ENCODE measurements at regions not wholly inside any gene's neighbourhood (a gene's known extent, or its start where the extent isn't known, plus 50 kb on each side); places are given as distances from the start of the nearest gene placed in this dataset.

DNA sequence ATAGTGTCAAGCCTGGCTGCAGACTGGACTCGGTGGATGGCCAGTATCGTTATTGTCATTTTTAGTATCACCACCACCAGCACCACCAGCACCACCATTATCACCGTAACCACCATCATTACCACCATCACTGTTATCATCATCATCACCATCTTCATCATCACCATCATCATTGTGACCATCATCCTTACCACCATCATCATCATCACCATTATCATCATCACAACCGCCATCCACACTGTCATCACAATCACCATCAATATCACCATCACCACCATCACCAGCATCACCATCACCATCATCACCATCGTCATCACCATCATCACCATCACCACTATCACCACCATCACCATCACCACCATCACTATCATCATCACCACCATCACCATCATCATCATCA, 65.6 kb downstream of the FOXL3 start:
- intact Hi-C loops (cut with micrococcal nuclease) = no loop called here

DNA sequence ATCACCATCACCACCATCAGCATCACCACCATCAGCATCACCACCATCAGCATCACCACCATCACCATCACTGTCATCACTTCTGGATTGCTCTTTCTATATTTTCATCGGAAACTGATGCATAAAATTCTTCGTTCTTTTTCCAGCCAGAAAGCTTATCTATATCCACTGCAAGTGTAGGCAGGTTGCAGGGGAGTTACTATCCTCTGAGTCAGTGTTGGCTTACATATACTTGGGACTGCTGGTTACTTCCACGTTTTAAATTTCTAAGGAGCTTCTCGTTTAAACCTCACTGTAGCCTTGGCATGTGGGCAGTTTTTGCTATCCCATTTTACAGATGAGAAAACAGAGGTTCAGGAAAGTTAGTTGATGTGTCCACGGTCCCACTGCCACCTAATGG, 66.1 kb downstream of the FOXL3 start:
- Histone ChIP-seq H3K27me3 (ENCODE audit: low read depth) (peaks cover 80% of the 10 kb centered on the region), H3K4me3 (no peak overlapping the region), H3K9me3 (replicated peaks) (peaks cover 8% of the 10 kb centered on the region), H3K36me3 (no peaks in the 10 kb centered on the region), H3K27ac (replicated peaks) (no peak overlapping the region), H3K4me1 (peaks cover 5% of the 10 kb centered on the region)
- intact Hi-C loops (cut with micrococcal nuclease) = no loop called here
- TF ChIP-seq, protein P1, sequence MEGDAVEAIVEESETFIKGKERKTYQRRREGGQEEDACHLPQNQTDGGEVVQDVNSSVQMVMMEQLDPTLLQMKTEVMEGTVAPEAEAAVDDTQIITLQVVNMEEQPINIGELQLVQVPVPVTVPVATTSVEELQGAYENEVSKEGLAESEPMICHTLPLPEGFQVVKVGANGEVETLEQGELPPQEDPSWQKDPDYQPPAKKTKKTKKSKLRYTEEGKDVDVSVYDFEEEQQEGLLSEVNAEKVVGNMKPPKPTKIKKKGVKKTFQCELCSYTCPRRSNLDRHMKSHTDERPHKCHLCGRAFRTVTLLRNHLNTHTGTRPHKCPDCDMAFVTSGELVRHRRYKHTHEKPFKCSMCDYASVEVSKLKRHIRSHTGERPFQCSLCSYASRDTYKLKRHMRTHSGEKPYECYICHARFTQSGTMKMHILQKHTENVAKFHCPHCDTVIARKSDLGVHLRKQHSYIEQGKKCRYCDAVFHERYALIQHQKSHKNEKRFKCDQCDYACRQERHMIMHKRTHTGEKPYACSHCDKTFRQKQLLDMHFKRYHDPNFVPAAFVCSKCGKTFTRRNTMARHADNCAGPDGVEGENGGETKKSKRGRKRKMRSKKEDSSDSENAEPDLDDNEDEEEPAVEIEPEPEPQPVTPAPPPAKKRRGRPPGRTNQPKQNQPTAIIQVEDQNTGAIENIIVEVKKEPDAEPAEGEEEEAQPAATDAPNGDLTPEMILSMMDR (IDR thresholded peaks at IDR 0.05; ENCODE audit: borderline replicate concordance) = no peak
- DNase-seq = no peak

More for the DNA sequence above, 65.6 kb downstream of the FOXL3 start:
- Histone ChIP-seq H3K4me3 (no peak overlapping the region), H3K36me3 (no peaks in the 10 kb centered on the region), H3K27me3 (ENCODE audit: low read depth) (peaks cover 75% of the 10 kb centered on the region), H3K9me3 (replicated peaks) (peaks cover 8% of the 10 kb centered on the region), H3K4me1 (peaks cover 5% of the 10 kb centered on the region), H3K27ac (replicated peaks) (no peak overlapping the region)
- TF ChIP-seq, protein P1 (IDR thresholded peaks at IDR 0.05; ENCODE audit: borderline replicate concordance) = no peak
- DNase-seq = no peak

DNA sequence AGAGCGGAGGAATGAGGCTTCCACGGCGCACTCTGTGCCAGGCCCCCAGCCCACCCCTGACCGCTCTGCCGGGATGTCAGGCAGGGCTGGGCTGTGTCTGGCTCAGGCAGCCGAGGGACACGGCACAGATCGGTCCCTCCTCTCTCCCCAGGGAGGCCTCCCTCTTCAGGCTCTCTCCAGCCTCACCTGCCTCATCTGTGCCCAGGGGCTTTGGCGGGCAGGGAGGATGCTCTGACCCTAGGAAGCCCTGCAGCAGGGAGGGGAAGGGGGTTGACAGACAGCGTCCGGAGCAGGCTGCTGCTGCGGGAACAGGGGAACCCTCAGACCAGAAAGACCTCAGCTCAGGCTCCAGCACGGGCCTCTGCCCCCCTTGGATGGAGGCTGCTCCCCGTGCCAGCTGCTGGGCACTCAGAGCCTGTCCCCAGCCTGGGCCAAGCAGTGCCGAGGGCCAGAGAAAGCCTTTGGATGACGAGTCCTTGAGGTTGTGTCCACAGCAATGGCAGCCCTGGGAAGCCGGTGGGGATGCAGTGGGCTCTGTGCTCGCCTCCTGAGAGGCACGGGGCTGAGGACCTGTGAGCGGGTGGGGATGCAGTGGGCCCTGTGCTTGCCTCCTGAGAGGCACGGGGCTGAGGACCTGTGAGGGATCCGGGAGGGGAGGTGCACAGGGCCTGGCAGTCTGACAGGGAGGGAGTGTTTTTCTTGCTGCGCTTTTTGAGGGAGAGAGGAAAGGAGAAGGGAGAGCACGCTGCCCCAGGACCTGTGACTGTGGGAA, 66.9 kb downstream of the FOXL3 start:
- intact Hi-C loops (cut with micrococcal nuclease) = no loop called here
- TF ChIP-seq, protein P1 (IDR thresholded peaks at IDR 0.05; ENCODE audit: borderline replicate concordance) = no peak
- peaks cover 73% of the 10 kb centered on the region for H3K27me3 ChIP-seq (ENCODE audit: low read depth)

DNA sequence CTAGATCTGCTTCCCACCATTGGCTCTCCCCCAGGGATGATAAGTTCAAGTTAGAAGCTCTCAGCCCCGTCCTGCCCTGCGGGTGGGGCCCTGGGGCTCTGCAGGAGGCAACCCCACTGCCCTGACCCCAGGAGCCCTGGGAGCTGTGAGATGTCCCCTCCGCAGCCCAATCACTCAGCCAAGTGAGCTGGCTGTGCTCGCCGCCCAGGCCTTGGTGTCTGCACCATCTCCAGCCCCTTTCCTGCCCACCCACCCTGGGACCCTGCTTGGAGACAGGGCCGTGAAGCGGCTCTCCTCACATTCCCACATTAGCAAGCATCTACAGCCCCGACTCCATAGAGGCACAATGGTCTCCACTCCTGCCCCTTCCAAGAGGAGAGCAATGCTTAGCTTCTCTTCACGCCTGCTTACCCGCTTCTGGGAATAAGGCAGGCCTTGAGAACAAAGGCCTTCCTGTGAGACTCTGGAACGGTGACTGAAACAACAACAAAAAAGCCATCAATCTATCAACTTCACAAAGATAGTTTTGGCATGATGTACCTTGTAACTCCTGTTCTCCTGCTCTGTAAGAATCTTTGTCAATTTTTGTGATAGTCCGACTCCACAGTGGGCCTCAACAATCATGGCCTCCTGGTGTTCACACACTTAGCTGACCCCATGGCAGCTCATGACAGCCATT, 67.7 kb downstream of the FOXL3 start:
- TF ChIP-seq, protein P1 (IDR thresholded peaks at IDR 0.05; ENCODE audit: borderline replicate concordance) = no peak

More for the DNA sequence above, 66.9 kb downstream of the FOXL3 start:
- DNase-seq = no peak
- H3K4me1 ChIP-seq = peaks cover 2% of the 10 kb centered on the region
- no peak overlapping the region for H3K27ac ChIP-seq (replicated peaks)
- H3K4me3 ChIP-seq = no peak overlapping the region
- no peaks in the 10 kb centered on the region for H3K36me3 ChIP-seq
- peaks cover 8% of the 10 kb centered on the region for H3K9me3 ChIP-seq (replicated peaks)

DNA sequence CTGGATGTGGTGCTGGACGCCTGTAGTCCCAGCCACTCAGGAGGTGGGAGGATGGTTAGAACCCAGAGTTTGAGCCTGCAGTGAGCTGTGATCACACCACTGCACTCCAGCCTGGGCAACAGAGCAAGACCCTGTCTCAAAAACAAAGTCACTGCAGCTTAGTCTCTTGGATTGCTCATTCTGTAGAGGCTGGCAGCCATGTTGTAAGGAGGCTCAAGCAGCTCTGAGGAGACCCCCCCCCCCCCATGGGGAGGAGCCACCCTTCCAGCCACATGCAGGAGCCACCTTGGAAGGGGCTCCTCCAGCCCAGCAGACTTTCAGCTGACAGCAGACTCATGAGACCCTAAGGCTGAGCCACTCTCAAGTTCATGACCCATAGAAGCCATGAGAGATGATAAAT, 68.4 kb downstream of the FOXL3 start:
- H3K27me3 ChIP-seq (ENCODE audit: low read depth) = peaks cover 64% of the 10 kb centered on the region
- H3K27ac ChIP-seq (replicated peaks) = no peak overlapping the region
- intact Hi-C loops (cut with micrococcal nuclease) = no loop called here
- peaks cover 8% of the 10 kb centered on the region for H3K9me3 ChIP-seq (replicated peaks)
- TF ChIP-seq, protein P1 (IDR thresholded peaks at IDR 0.05; ENCODE audit: borderline replicate concordance) = no peak
- peaks cover 10% of the 10 kb centered on the region for H3K4me1 ChIP-seq
- no peak for DNase-seq
- H3K4me3 ChIP-seq = no peak overlapping the region
- no peaks in the 10 kb centered on the region for H3K36me3 ChIP-seq

More for the DNA sequence above, 67.7 kb downstream of the FOXL3 start:
- intact Hi-C loops (cut with micrococcal nuclease) = no loop called here
- H3K4me3 ChIP-seq = no peak overlapping the region
- H3K9me3 ChIP-seq (replicated peaks) = peaks cover 8% of the 10 kb centered on the region
- peaks cover 65% of the 10 kb centered on the region for H3K27me3 ChIP-seq (ENCODE audit: low read depth)
- peaks cover 7% of the 10 kb centered on the region for H3K4me1 ChIP-seq
- H3K27ac ChIP-seq (replicated peaks) = no peak overlapping the region
- no peak for DNase-seq
- no peaks in the 10 kb centered on the region for H3K36me3 ChIP-seq
